CD14-positive monocyte (primary cell): ENCODE measurements at regions not wholly inside any gene's neighbourhood (a gene's known extent, or its start where the extent isn't known, plus 50 kb on each side); places are given as distances from the start of the nearest gene placed in this dataset.

ENCODE experiments used
- DNase-seq, 3 donors: peaks; one replicate each; pipeline ENCODE4 v3.0.0-alpha.2; 2011 to 2022
- H2AFZ ChIP-seq: 2 replicates; pipeline ENCODE4 v1.6.0; 2012; ENCODE audit warnings: mild to moderate bottlenecking, low read depth, low read length, inconsistent platforms; ENCODE audit not compliant: insufficient read depth, poor library complexity, severe bottlenecking
- H3K27ac ChIP-seq, 2 donors: 1 replicate in 1 of 2; 2 replicates in 1 of 2; pipeline ENCODE4 v1.5.1; 2012 to 2013; ENCODE audit warnings: low read length in 2 of 2, control low read depth in 1 of 2, inconsistent platforms in 1 of 2, low read depth in 1 of 2, mild to moderate bottlenecking in 1 of 2
- H3K27me3 ChIP-seq, 2 donors: one replicate each; pipeline versions ENCODE4 v1.6.0 to v1.6.1; 2011 to 2013; ENCODE audit warnings: low read length in 2 of 2; ENCODE audit not compliant: control insufficient read depth in 2 of 2, insufficient read depth in 2 of 2
- H3K36me3 ChIP-seq, 2 donors: replicated peaks in 1 of 2; 1 replicate in 1 of 2; 2 replicates in 1 of 2; pipeline versions ENCODE4 v1.5.1 to v1.6.1; 2012 to 2013; ENCODE audit warnings: low read length in 2 of 2, control low read depth in 1 of 2, inconsistent platforms in 1 of 2, mild to moderate bottlenecking in 1 of 2; ENCODE audit not compliant: insufficient read depth in 2 of 2, control insufficient read depth in 1 of 2
- H3K4me1 ChIP-seq, 2 donors: 1 replicate in 1 of 2; 2 replicates in 1 of 2; pipeline versions ENCODE4 v1.5.1 to v1.6.1; 2012 to 2013; ENCODE audit warnings: low read length in 2 of 2, control low read depth in 1 of 2, inconsistent platforms in 1 of 2, mild to moderate bottlenecking in 1 of 2, moderate library complexity in 1 of 2; ENCODE audit not compliant: insufficient read depth in 2 of 2, control insufficient read depth in 1 of 2
- H3K4me2 ChIP-seq: replicated peaks from 2 replicates; pipeline ENCODE3; 2012; ENCODE audit warnings: low read length, moderate library complexity, mild to moderate bottlenecking; ENCODE audit not compliant: poor library complexity, severe bottlenecking; ENCODE audit errors: extremely low read depth
- H3K4me3 ChIP-seq, 3 experiments: fragments of 200-600 bp in 1 of 3; sonication (generic) in 1 of 3; replicated peaks in 1 of 3; 1 replicate in 2 of 3; 2 replicates in 1 of 3; pipeline ENCODE4 v1.5.1; 2011 to 2013; ENCODE audit warnings: low read length in 3 of 3, mild to moderate bottlenecking in 3 of 3, control low read depth in 2 of 3, low read depth in 2 of 3, inconsistent platforms in 1 of 3, moderate library complexity in 1 of 3
- H3K79me2 ChIP-seq: 2 replicates; pipeline ENCODE4 v1.6.0; 2012; ENCODE audit warnings: mild to moderate bottlenecking, control low read depth, inconsistent platforms, low read length, moderate library complexity; ENCODE audit not compliant: insufficient read depth
- H3K9ac ChIP-seq: 2 replicates; pipeline ENCODE4 v1.6.0; 2017; ENCODE audit warnings: low read length, mild to moderate bottlenecking; ENCODE audit not compliant: insufficient read depth, poor library complexity, severe bottlenecking
- H3K9me3 ChIP-seq, 2 donors: replicated peaks in 1 of 2; 1 replicate in 1 of 2; 2 replicates in 1 of 2; pipeline versions ENCODE4 v1.5.1 to v1.6.1; 2012 to 2013; ENCODE audit warnings: low read length in 2 of 2, control low read depth in 1 of 2; ENCODE audit not compliant: control insufficient read depth in 1 of 2, insufficient read depth in 1 of 2
- H4K20me1 ChIP-seq: 2 replicates; pipeline ENCODE4 v1.6.0; 2012; ENCODE audit warnings: mild to moderate bottlenecking, low read length, control low read depth, moderate library complexity; ENCODE audit not compliant: insufficient read depth
- H3K27ac Mint-ChIP-seq, 7 donors: one replicate each; pipeline ENCODE4 v1.8.0; 2020; ENCODE audit warnings: mild to moderate bottlenecking in 7 of 7, mixed read lengths in 7 of 7, moderate library complexity in 6 of 7, inconsistent platforms in 2 of 7
- H3K27me3 Mint-ChIP-seq, 3 donors: one replicate each; pipeline ENCODE4 v1.8.0; 2021 to 2022; ENCODE audit warnings: low read depth in 3 of 3, mild to moderate bottlenecking in 3 of 3, mixed read lengths in 3 of 3, moderate library complexity in 3 of 3, inconsistent platforms in 1 of 3
- H3K36me3 Mint-ChIP-seq, 2 donors: one replicate each; pipeline ENCODE4 v1.8.0; 2020; ENCODE audit warnings: mixed read lengths in 2 of 2, inconsistent platforms in 1 of 2, mild to moderate bottlenecking in 1 of 2
- H3K4me1 Mint-ChIP-seq: one replicate; pipeline ENCODE4 v1.8.0; 2020; ENCODE audit warnings: mild to moderate bottlenecking, mixed read lengths
- H3K4me3 Mint-ChIP-seq, 2 donors: one replicate each; pipeline ENCODE4 v1.8.0; 2020; ENCODE audit warnings: mild to moderate bottlenecking in 2 of 2, mixed read lengths in 2 of 2, moderate library complexity in 1 of 2
- H3K9me3 Mint-ChIP-seq, 7 donors: one replicate each; pipeline ENCODE4 v1.8.0; 2020 to 2022; ENCODE audit warnings: mixed read lengths in 7 of 7, mild to moderate bottlenecking in 6 of 7, moderate library complexity in 6 of 7, inconsistent platforms in 2 of 7
- CTCF ChIP-seq: fragments of 200-600 bp; IDR thresholded peaks from one replicate; pipeline ENCODE4 v1.8.0; 2022; ENCODE audit warnings: antibody characterized with exemption, mild to moderate bottlenecking
- WGBS: methylation state at CpG from one replicate; pipeline ENCODE4 v1.1.5; 2013; ENCODE audit warnings: missing lambda C conversion rate; ENCODE audit not compliant: insufficient coverage; 5-methylcytosine and 5-hydroxymethylcytosine counted together
- intact Hi-C, 2 donors: fragments of 100-400 bp; cut with micrococcal nuclease; formaldehyde crosslinking; loops; one replicate each; pipeline versions ENCODE4 v1.15.0 to v1.15.1; 2023

GRCh38 chr4:84243685-84244084 lies 255.4 kb downstream of the NKX6-1 start:
- Mint-ChIP-seq H3K4me1 (no peaks in the 10 kb centered on the region), H3K4me3 (no peak overlapping the region), H3K27me3 (peaks cover 0 to 2% (median 2%) of the 10 kb centered on the region in 3 donors), H3K27ac (no peak overlapping the region), H3K36me3 (no peaks in the 10 kb centered on the region), H3K9me3 (peaks cover 7 to 21% (median 13%) of the 10 kb centered on the region in 7 donors)
- Histone ChIP-seq H3K4me1 (no peaks in the 10 kb centered on the region), H3K9me3 (peaks cover 0 to 20% of the 10 kb centered on the region in 2 donors), H3K4me3 (no peak overlapping the region), H3K27ac (no peak overlapping the region), H3K4me2 (no peak overlapping the region), H3K27me3 (no peaks in the 10 kb centered on the region), H3K36me3 (no peaks in the 10 kb centered on the region), H4K20me1 (no peaks in the 10 kb centered on the region), H3K9ac (no peak overlapping the region), H3K79me2 (no peaks in the 10 kb centered on the region), H2AFZ (no peak overlapping the region)
- intact Hi-C loops = no loop called here
- no peak for DNase-seq
- no peak for TF ChIP-seq CTCF
- 95% methylated on average over 11 of the region's 14 CpGs for WGBS

GRCh38 chr4:84239278-84239845 lies 259.7 kb downstream of the NKX6-1 start:
- peaks cover 0 to 2% (median 2%) of the 10 kb centered on the region in 3 donors for H3K27me3 Mint-ChIP-seq
- H3K27me3 ChIP-seq = no peaks in the 10 kb centered on the region
- H3K27ac ChIP-seq = no peak overlapping the region
- H2AFZ ChIP-seq = no peak overlapping the region
- no peak overlapping the region for H3K4me2 ChIP-seq
- no peak for DNase-seq
- no peaks in the 10 kb centered on the region for H3K36me3 ChIP-seq
- no peaks in the 10 kb centered on the region for H3K4me1 Mint-ChIP-seq
- H3K4me1 ChIP-seq = no peaks in the 10 kb centered on the region
- intact Hi-C loops = no loop called here
- no peaks in the 10 kb centered on the region for H3K79me2 ChIP-seq
- no peaks in the 10 kb centered on the region for H3K36me3 Mint-ChIP-seq
- H3K4me3 Mint-ChIP-seq = no peak overlapping the region
- WGBS = 62% methylated on average over 3 of the region's 4 CpGs
- peaks cover 2 to 19% (median 8%) of the 10 kb centered on the region in 7 donors for H3K9me3 Mint-ChIP-seq
- H3K27ac Mint-ChIP-seq = no peak overlapping the region
- H3K9ac ChIP-seq = no peak overlapping the region
- TF ChIP-seq CTCF = no peak
- no peak overlapping the region for H3K4me3 ChIP-seq
- peaks cover 0 to 12% of the 10 kb centered on the region in 2 donors for H3K9me3 ChIP-seq
- H4K20me1 ChIP-seq = no peaks in the 10 kb centered on the region
